22Rv1 (cell line): ENCODE measurements at regions not wholly inside any gene's neighbourhood (a gene's known extent, or its start where the extent isn't known, plus 50 kb on each side); places are given as distances from the start of the nearest gene placed in this dataset.

Experiments used
- CTCF ChIP-seq: fragments of 450-650 bp; IDR thresholded peaks from 2 replicates; pipeline ENCODE4 v1.5.1; 2017; ENCODE audit warnings: mild to moderate bottlenecking
- ZFX ChIP-seq: fragments of 450-650 bp; IDR thresholded peaks from 2 replicates; pipeline ENCODE4 v1.6.1; 2017; ENCODE audit warnings: antibody characterized with exemption, borderline replicate concordance

DNA sequence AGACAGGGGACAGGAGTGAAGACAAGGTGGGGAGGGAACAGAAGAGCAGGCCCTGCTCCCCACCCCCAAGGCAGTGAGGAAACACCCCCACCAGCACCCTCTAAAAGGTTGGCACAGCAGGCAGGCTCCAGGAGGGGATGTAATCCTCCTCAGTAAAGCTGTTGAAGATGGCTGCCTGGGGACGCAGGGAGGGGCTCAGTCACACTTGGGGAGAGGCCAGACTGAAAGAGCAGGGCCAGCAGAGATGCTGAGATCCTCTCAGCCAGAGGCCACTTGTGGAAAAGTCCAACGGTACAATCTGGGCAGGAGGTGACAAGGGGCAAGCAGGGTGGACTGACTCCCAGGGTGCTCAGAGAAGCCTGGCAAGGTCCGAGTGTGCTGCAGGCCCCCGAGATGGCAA, 154.8 kb upstream of the ID2 start:
- no peak for TF ChIP-seq CTCF
- no peak for TF ChIP-seq ZFX
